ENCODE measurements at regions not wholly inside any gene's neighbourhood (a gene's known extent, or its start where the extent isn't known, plus 50 kb on each side); places are given as distances from the start of the nearest gene placed in this dataset.

GRCh38 chr13:34064456-34065205 lies 246.7 kb downstream of the RFC3 start:
- Histone ChIP-seq H3K27me3 (ENCODE audit: control insufficient read depth in 3 of 3, insufficient read depth in 3 of 3, low read depth in 1 of 3, low read length in 3 of 3) (no peaks in the 10 kb centered on the region), H3K9me3 (replicated peaks in 1 of 2; ENCODE audit: control insufficient read depth in 2 of 2, insufficient read depth in 1 of 2, low read depth in 1 of 2, low read length in 2 of 2) (no peaks in the 10 kb centered on the region), H3K4me3 (ENCODE audit: low read length in 2 of 2) (no peak overlapping the region), H2AK5ac (ENCODE audit: low read depth, low read length) (no peak overlapping the region), H3K79me1 (ENCODE audit: low read depth, low read length) (no peaks in the 10 kb centered on the region), H2BK12ac (ENCODE audit: low read length) (no peak overlapping the region), H3K14ac (ENCODE audit: low read length) (no peak overlapping the region), H2BK15ac (ENCODE audit: low read length) (no peak overlapping the region), H4K8ac (ENCODE audit: low read depth, low read length) (no peak overlapping the region), H3K4me1 (ENCODE audit: control insufficient read depth in 2 of 2, insufficient read depth in 1 of 2, low read depth in 1 of 2, low read length in 2 of 2) (peaks cover 0 to 3% of the 10 kb centered on the region in 2 donors), H3K9ac (ENCODE audit: low read depth, low read length, poor library complexity) (no peak overlapping the region), H3K27ac (replicated peaks; ENCODE audit: low read length) (peak overlapping the region; percentile 14), H3K4ac (ENCODE audit: low read length) (no peak overlapping the region), H3K4me2 (ENCODE audit: insufficient read depth, low read length, poor library complexity, severe bottlenecking) (no peak overlapping the region), H3K23ac (ENCODE audit: low read depth, low read length, poor library complexity) (no peak overlapping the region), H2BK120ac (ENCODE audit: low read depth, low read length) (no peak overlapping the region), H4K91ac (ENCODE audit: low read depth, low read length, poor library complexity) (no peak overlapping the region), H3K18ac (ENCODE audit: low read length) (no peak overlapping the region), H3K36me3 (replicated peaks in 1 of 2; ENCODE audit: control insufficient read depth in 2 of 2, insufficient read depth in 2 of 2, low read length in 2 of 2) (no peaks in the 10 kb centered on the region), H2AFZ (ENCODE audit: low read length) (no peak overlapping the region), H2BK5ac (ENCODE audit: low read length) (no peak overlapping the region)
- DNase-seq (ENCODE audit: low spot score) = no peak
- no CpG with 5 or more reads among the region's 2 CpGs for WGBS, 2 donors (ENCODE audit: extremely low coverage in 2 of 2, insufficient read length in 2 of 2, insufficient replicate concordance in 1 of 2)

- no peak overlapping the region for H2BK5ac ChIP-seq (ENCODE audit: low read length)
- H3K4ac ChIP-seq (ENCODE audit: low read length) = no peak overlapping the region
- H3K9me3 ChIP-seq (replicated peaks in 1 of 2; ENCODE audit: control insufficient read depth in 2 of 2, insufficient read depth in 1 of 2, low read depth in 1 of 2, low read length in 2 of 2) = peaks cover 0 to 3% of the 10 kb centered on the region in 2 donors
- H2BK12ac ChIP-seq (ENCODE audit: low read length) = no peak overlapping the region
- no peak overlapping the region for H3K9ac ChIP-seq (ENCODE audit: low read depth, low read length, poor library complexity)
- no peak overlapping the region for H2AFZ ChIP-seq (ENCODE audit: low read length)
- no CpG with 5 or more reads among the region's 2 CpGs for WGBS, 2 donors (ENCODE audit: extremely low coverage in 2 of 2, insufficient read length in 2 of 2, insufficient replicate concordance in 1 of 2)
- H4K91ac ChIP-seq (ENCODE audit: low read depth, low read length, poor library complexity) = no peak overlapping the region
- H3K36me3 ChIP-seq (replicated peaks in 1 of 2; ENCODE audit: control insufficient read depth in 2 of 2, insufficient read depth in 2 of 2, low read length in 2 of 2) = no peaks in the 10 kb centered on the region
- H3K23ac ChIP-seq (ENCODE audit: low read depth, low read length, poor library complexity) = no peak overlapping the region
- no peak overlapping the region for H4K8ac ChIP-seq (ENCODE audit: low read depth, low read length)
- no peak overlapping the region for H3K4me2 ChIP-seq (ENCODE audit: insufficient read depth, low read length, poor library complexity, severe bottlenecking)
- peaks cover 0 to 3% of the 10 kb centered on the region in 2 donors for H3K4me1 ChIP-seq (ENCODE audit: control insufficient read depth in 2 of 2, insufficient read depth in 1 of 2, low read depth in 1 of 2, low read length in 2 of 2)
- H2BK15ac ChIP-seq (ENCODE audit: low read length) = no peak overlapping the region
- no peak overlapping the region for H3K4me3 ChIP-seq (ENCODE audit: low read length in 2 of 2)
- H3K18ac ChIP-seq (ENCODE audit: low read length) = no peak overlapping the region
- no peak overlapping the region for H3K27ac ChIP-seq (replicated peaks; ENCODE audit: low read length)
- no peak overlapping the region for H2AK5ac ChIP-seq (ENCODE audit: low read depth, low read length)
- H3K14ac ChIP-seq (ENCODE audit: low read length) = no peak overlapping the region
- DNase-seq (ENCODE audit: low spot score) = no peak
- H3K79me1 ChIP-seq (ENCODE audit: low read depth, low read length) = no peaks in the 10 kb centered on the region
- H3K27me3 ChIP-seq (ENCODE audit: control insufficient read depth in 3 of 3, insufficient read depth in 3 of 3, low read depth in 1 of 3, low read length in 3 of 3) = no peaks in the 10 kb centered on the region
- H2BK120ac ChIP-seq (ENCODE audit: low read depth, low read length) = no peak overlapping the region
Observed at GRCh38 chr13:34065928-34066327, 248.0 kb downstream of the RFC3 start.

- Histone ChIP-seq H3K9ac (ENCODE audit: low read depth, low read length, poor library complexity) (no peak overlapping the region), H3K23ac (ENCODE audit: low read depth, low read length, poor library complexity) (no peak overlapping the region), H3K4me2 (ENCODE audit: insufficient read depth, low read length, poor library complexity, severe bottlenecking) (no peak overlapping the region), H3K9me3 (replicated peaks in 1 of 2; ENCODE audit: control insufficient read depth in 2 of 2, insufficient read depth in 1 of 2, low read depth in 1 of 2, low read length in 2 of 2) (peaks cover 0 to 3% of the 10 kb centered on the region in 2 donors), H3K14ac (ENCODE audit: low read length) (no peak overlapping the region), H3K18ac (ENCODE audit: low read length) (no peak overlapping the region), H3K27me3 (ENCODE audit: control insufficient read depth in 3 of 3, insufficient read depth in 3 of 3, low read depth in 1 of 3, low read length in 3 of 3) (no peaks in the 10 kb centered on the region), H2BK5ac (ENCODE audit: low read length) (no peak overlapping the region), H3K79me1 (ENCODE audit: low read depth, low read length) (no peaks in the 10 kb centered on the region), H3K36me3 (replicated peaks in 1 of 2; ENCODE audit: control insufficient read depth in 2 of 2, insufficient read depth in 2 of 2, low read length in 2 of 2) (no peaks in the 10 kb centered on the region), H2BK120ac (ENCODE audit: low read depth, low read length) (no peak overlapping the region), H3K27ac (replicated peaks; ENCODE audit: low read length) (no peak overlapping the region), H2BK15ac (ENCODE audit: low read length) (no peak overlapping the region), H4K91ac (ENCODE audit: low read depth, low read length, poor library complexity) (no peak overlapping the region), H4K8ac (ENCODE audit: low read depth, low read length) (no peak overlapping the region), H3K4me1 (ENCODE audit: control insufficient read depth in 2 of 2, insufficient read depth in 1 of 2, low read depth in 1 of 2, low read length in 2 of 2) (peaks cover 0 to 3% of the 10 kb centered on the region in 2 donors), H2AFZ (ENCODE audit: low read length) (no peak overlapping the region), H3K4me3 (ENCODE audit: low read length in 2 of 2) (no peak overlapping the region), H2BK12ac (ENCODE audit: low read length) (no peak overlapping the region), H3K4ac (ENCODE audit: low read length) (no peak overlapping the region), H2AK5ac (ENCODE audit: low read depth, low read length) (no peak overlapping the region)
- DNase-seq (ENCODE audit: low spot score) = no peak
- no CpG with 5 or more reads among the region's 1 CpG for WGBS, 2 donors (ENCODE audit: extremely low coverage in 2 of 2, insufficient read length in 2 of 2, insufficient replicate concordance in 1 of 2)
Observed at GRCh38 chr13:34066344-34066743, 248.4 kb downstream of the RFC3 start.

- Histone ChIP-seq H3K18ac (ENCODE audit: low read length) (no peak overlapping the region), H2BK15ac (ENCODE audit: low read length) (no peak overlapping the region), H3K4me2 (ENCODE audit: insufficient read depth, low read length, poor library complexity, severe bottlenecking) (no peak overlapping the region), H3K4me1 (ENCODE audit: control insufficient read depth in 2 of 2, insufficient read depth in 1 of 2, low read depth in 1 of 2, low read length in 2 of 2) (no peaks in the 10 kb centered on the region), H3K27ac (replicated peaks; ENCODE audit: low read length) (no peak overlapping the region), H2BK12ac (ENCODE audit: low read length) (no peak overlapping the region), H3K9ac (ENCODE audit: low read depth, low read length, poor library complexity) (no peak overlapping the region), H3K23ac (ENCODE audit: low read depth, low read length, poor library complexity) (no peak overlapping the region), H3K9me3 (replicated peaks in 1 of 2; ENCODE audit: control insufficient read depth in 2 of 2, insufficient read depth in 1 of 2, low read depth in 1 of 2, low read length in 2 of 2) (peaks cover 0 to 3% of the 10 kb centered on the region in 2 donors), H2AFZ (ENCODE audit: low read length) (no peak overlapping the region), H2BK120ac (ENCODE audit: low read depth, low read length) (no peak overlapping the region), H3K36me3 (replicated peaks in 1 of 2; ENCODE audit: control insufficient read depth in 2 of 2, insufficient read depth in 2 of 2, low read length in 2 of 2) (no peaks in the 10 kb centered on the region), H4K8ac (ENCODE audit: low read depth, low read length) (no peak overlapping the region), H2BK5ac (ENCODE audit: low read length) (no peak overlapping the region), H4K91ac (ENCODE audit: low read depth, low read length, poor library complexity) (no peak overlapping the region), H3K4ac (ENCODE audit: low read length) (no peak overlapping the region), H3K4me3 (ENCODE audit: low read length in 2 of 2) (no peak overlapping the region), H2AK5ac (ENCODE audit: low read depth, low read length) (no peak overlapping the region), H3K79me1 (ENCODE audit: low read depth, low read length) (no peaks in the 10 kb centered on the region), H3K14ac (ENCODE audit: low read length) (no peak overlapping the region), H3K27me3 (ENCODE audit: control insufficient read depth in 3 of 3, insufficient read depth in 3 of 3, low read depth in 1 of 3, low read length in 3 of 3) (no peaks in the 10 kb centered on the region)
- DNase-seq (ENCODE audit: low spot score) = no peak
Observed at GRCh38 chr13:34070006-34070405, 252.1 kb downstream of the RFC3 start.

All from neuronal stem cell (in vitro differentiated cells).